CD4-positive, alpha-beta T cell (primary cell): ENCODE measurements at regions not wholly inside any gene's neighbourhood (a gene's known extent, or its start where the extent isn't known, plus 50 kb on each side); places are given as distances from the start of the nearest gene placed in this dataset.

Experiments
- ATAC-seq: fragments of 200-7000 bp; cut with Tn5 transposase; one replicate; pipeline ENCODE4 v1.10.0; 2022; ENCODE audit warnings: mild to moderate bottlenecking; ENCODE audit not compliant: poor library complexity
- CTCF ChIA-PET: fragments of 350-600 bp; sonication (Branson Sonifier 250); formaldehyde crosslinking; loops from one replicate; lab custom pipeline; 2021; ENCODE audit warnings: antibody characterized with exemption, inconsistent platforms; lab: Charles Lee
- POLR2A ChIA-PET: fragments of 350-600 bp; sonication (Branson Sonifier 250); formaldehyde crosslinking; loops from one replicate; lab custom pipeline; 2021; ENCODE audit warnings: antibody characterized with exemption, inconsistent platforms; lab: Charles Lee
- DNase-seq, 14 experiments: peaks; one replicate each; pipeline ENCODE4 v3.0.0-alpha.2; 2013 to 2020; ENCODE audit warnings: mixed read lengths in 2 of 14
- H3K27ac ChIP-seq, 2 donors: one replicate each; pipeline versions ENCODE4 v1.5.1 to v1.7.0; 2013; ENCODE audit warnings: low read length in 2 of 2, low read depth in 1 of 2, mild to moderate bottlenecking in 1 of 2
- H3K27me3 ChIP-seq, 2 experiments: 1 replicate in 1 of 2; 2 replicates in 1 of 2; pipeline versions ENCODE4 v1.6.1 to v1.7.0; 2013; ENCODE audit warnings: low read length in 2 of 2, control low read depth in 1 of 2, mild to moderate bottlenecking in 1 of 2, moderate library complexity in 1 of 2; ENCODE audit not compliant: insufficient read depth in 2 of 2, control insufficient read depth in 1 of 2
- H3K36me3 ChIP-seq: one replicate; pipeline ENCODE4 v1.6.1; 2013; ENCODE audit warnings: low read length, control low read depth; ENCODE audit not compliant: insufficient read depth
- H3K4me1 ChIP-seq: one replicate; pipeline ENCODE4 v1.6.1; 2013; ENCODE audit warnings: low read length, control low read depth; ENCODE audit not compliant: insufficient read depth
- H3K4me3 ChIP-seq: one replicate; pipeline ENCODE4 v1.5.1; 2013; ENCODE audit warnings: mild to moderate bottlenecking, low read length, moderate library complexity
- H3K9me3 ChIP-seq, 2 experiments: 1 replicate in 1 of 2; 2 replicates in 1 of 2; pipeline versions ENCODE4 v1.6.1 to v1.7.0; 2013; ENCODE audit warnings: low read length in 2 of 2, mild to moderate bottlenecking in 2 of 2, control low read depth in 1 of 2, moderate library complexity in 1 of 2; ENCODE audit not compliant: control insufficient read depth in 1 of 2, insufficient read depth in 1 of 2
- H3K27ac Mint-ChIP-seq: one replicate; pipeline ENCODE4 v1.8.0; 2020; ENCODE audit warnings: mixed read lengths
- H3K27me3 Mint-ChIP-seq: one replicate; pipeline ENCODE4 v1.8.0; 2021; ENCODE audit warnings: mixed read lengths
- H3K36me3 Mint-ChIP-seq: one replicate; pipeline ENCODE4 v1.8.0; 2021; ENCODE audit warnings: low read depth, mixed read lengths
- H3K4me1 Mint-ChIP-seq: one replicate; pipeline ENCODE4 v1.8.0; 2021; ENCODE audit warnings: low read depth, mixed read lengths
- H3K4me3 Mint-ChIP-seq: one replicate; pipeline ENCODE4 v1.8.0; 2020; ENCODE audit warnings: mild to moderate bottlenecking, mixed read lengths
- H3K9me3 Mint-ChIP-seq: one replicate; pipeline ENCODE4 v1.8.0; 2020; ENCODE audit warnings: mixed read lengths
- CTCF ChIP-seq: fragments of 200-600 bp; IDR thresholded peaks from one replicate; pipeline ENCODE4 v1.8.0; 2022; ENCODE audit warnings: antibody characterized with exemption, mild to moderate bottlenecking
- intact Hi-C, 2 experiments: fragments of 100-400 bp; cut with DNase I in 1 of 2; cut with micrococcal nuclease in 1 of 2; formaldehyde crosslinking; loops; one replicate each; pipeline versions ENCODE4 v1.15.1 to v1.9.0; 2023 to 2025; cut with DNase I, micrococcal nuclease

GRCh38 chr11:17157761-17158160 lies 50.0 kb downstream of the PIK3C2A start:
- no peak for ATAC-seq
- intact Hi-C loops: no loop called here

GRCh38 chr11:17156283-17156682 lies 51.5 kb downstream of the PIK3C2A start:
- no peak for TF ChIP-seq CTCF
- no peak for DNase-seq

More at GRCh38 chr11:17157761-17158160, 50.0 kb downstream of the PIK3C2A start:
- no peak overlapping the region for H3K4me3 Mint-ChIP-seq
- H3K27ac ChIP-seq: no peak overlapping the region
- ChIA-PET CTCF (no interaction called here), POLR2A (no interaction called here)
- no peaks in the 10 kb centered on the region for H3K27me3 Mint-ChIP-seq
- no peak for TF ChIP-seq CTCF
- peaks cover 12% of the 10 kb centered on the region for H3K36me3 ChIP-seq
- H3K27ac Mint-ChIP-seq: no peak overlapping the region
- H3K9me3 ChIP-seq: no peaks in the 10 kb centered on the region
- peaks cover 24% of the 10 kb centered on the region for H3K36me3 Mint-ChIP-seq
- DNase-seq: no peak
- peaks cover 40% of the 10 kb centered on the region for H3K4me1 Mint-ChIP-seq
- H3K9me3 Mint-ChIP-seq: no peaks in the 10 kb centered on the region
- peaks cover 16% of the 10 kb centered on the region for H3K4me1 ChIP-seq
- no peak overlapping the region for H3K4me3 ChIP-seq
- H3K27me3 ChIP-seq: no peaks in the 10 kb centered on the region

GRCh38 chr11:17154409-17155159 lies 53.2 kb downstream of the PIK3C2A start:
- no peaks in the 10 kb centered on the region for H3K27me3 ChIP-seq
- POLR2A ChIA-PET: no interaction called here
- Mint-ChIP-seq H3K4me1 (peaks cover 11% of the 10 kb centered on the region), H3K36me3 (peaks cover 38% of the 10 kb centered on the region), H3K4me3 (no peak overlapping the region), H3K27me3 (no peaks in the 10 kb centered on the region), H3K27ac (no peak overlapping the region), H3K9me3 (no peaks in the 10 kb centered on the region)
- no peaks in the 10 kb centered on the region for H3K9me3 ChIP-seq
- DNase-seq (no peak), ATAC-seq (no peak)
- no peak overlapping the region for H3K27ac ChIP-seq
- intact Hi-C loops: no loop called here
- H3K4me1 ChIP-seq: no peaks in the 10 kb centered on the region
- no peak overlapping the region for H3K4me3 ChIP-seq
- no peak for TF ChIP-seq CTCF
- CTCF ChIA-PET: no interaction called here
- peaks cover 19% of the 10 kb centered on the region for H3K36me3 ChIP-seq

More at GRCh38 chr11:17156283-17156682, 51.5 kb downstream of the PIK3C2A start:
- peaks cover 27% of the 10 kb centered on the region for H3K36me3 Mint-ChIP-seq
- no peak overlapping the region for H3K4me3 ChIP-seq
- intact Hi-C loops: no loop called here
- no peak overlapping the region for H3K4me3 Mint-ChIP-seq
- H3K27me3 Mint-ChIP-seq: no peaks in the 10 kb centered on the region
- H3K9me3 ChIP-seq: no peaks in the 10 kb centered on the region
- CTCF ChIA-PET: no interaction called here
- POLR2A ChIA-PET: no interaction called here
- peaks cover 5% of the 10 kb centered on the region for H3K4me1 ChIP-seq
- peaks cover 25% of the 10 kb centered on the region for H3K4me1 Mint-ChIP-seq
- peaks cover 12% of the 10 kb centered on the region for H3K36me3 ChIP-seq
- H3K9me3 Mint-ChIP-seq: no peaks in the 10 kb centered on the region
- ATAC-seq: no peak
- no peak overlapping the region for H3K27ac Mint-ChIP-seq
- H3K27ac ChIP-seq: no peak overlapping the region
- H3K27me3 ChIP-seq: no peaks in the 10 kb centered on the region
